Jurkat, Clone E6-1 (cell line): ENCODE measurements at regions not wholly inside any gene's neighbourhood (a gene's known extent, or its start where the extent isn't known, plus 50 kb on each side); places are given as distances from the start of the nearest gene placed in this dataset.
"Not testable (repeated sequence)": the region's sequence is repeated elsewhere in the genome, so short reads cannot be mapped to it uniquely, and the experiment has no call there.

Experiments used
- DNase-seq: peaks from one replicate; pipeline ENCODE4 v3.0.0-alpha.2; 2011; ENCODE audit warnings: low read depth, low spot score
- H3K4me3 ChIP-seq: 2 replicates; pipeline ENCODE4 v1.5.1; 2011; ENCODE audit warnings: mild to moderate bottlenecking, low read length, control low read depth, moderate library complexity

DNA sequence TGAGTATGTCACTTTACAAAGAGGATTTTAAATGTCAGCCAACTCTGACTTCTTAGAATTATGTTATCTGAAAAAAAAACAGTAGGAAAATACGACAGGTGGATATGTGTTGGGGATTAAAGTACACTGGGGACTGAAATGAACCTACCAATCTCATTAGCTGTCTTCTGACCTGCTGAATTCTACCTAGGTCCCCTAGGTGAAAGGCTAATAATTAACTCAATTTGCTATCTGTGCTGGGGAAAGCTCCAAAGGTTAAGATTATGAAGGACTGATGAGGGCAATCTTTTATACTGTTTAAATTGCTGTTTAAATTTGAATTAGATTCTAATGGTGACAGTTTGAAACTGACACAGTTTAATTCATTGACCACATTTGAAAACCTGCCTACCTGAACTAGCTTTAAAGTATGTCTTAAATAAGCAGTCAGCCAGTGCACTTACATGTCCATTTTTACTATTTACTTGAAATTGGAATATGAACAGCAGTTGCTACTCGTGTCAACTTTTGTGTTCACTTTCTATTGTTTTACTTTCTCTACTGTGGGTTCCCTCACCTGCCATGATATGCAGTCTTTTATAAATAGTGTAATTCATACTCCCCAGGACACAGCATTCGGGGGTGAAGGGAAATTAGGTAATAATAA, 977.3 kb downstream of the C4orf33 start:
- DNase-seq, result no peak

DNA sequence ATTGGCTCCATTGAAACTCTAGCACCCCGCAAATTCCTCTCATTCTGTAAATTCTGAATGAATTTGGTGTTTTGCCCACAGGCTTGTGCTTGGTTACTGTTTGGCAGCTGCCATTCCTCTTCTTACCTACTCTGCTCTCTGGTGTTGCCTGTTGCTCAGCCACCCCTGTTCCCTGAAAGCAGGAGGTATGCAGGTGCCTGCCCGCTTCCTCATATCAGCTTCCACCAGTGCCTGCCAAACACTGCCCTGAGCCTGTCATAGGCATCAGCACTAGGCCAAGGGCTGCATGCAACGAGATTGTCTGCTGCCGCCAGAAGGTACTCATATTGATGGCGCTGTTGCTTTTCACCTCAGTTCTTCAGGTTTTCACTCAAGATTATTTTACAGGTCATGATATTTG, 978.1 kb downstream of the C4orf33 start:
- DNase-seq, result no peak
- H3K4me3 ChIP-seq, result no peak overlapping the region

More for the DNA sequence above, 977.3 kb downstream of the C4orf33 start:
- no peak overlapping the region for H3K4me3 ChIP-seq

DNA sequence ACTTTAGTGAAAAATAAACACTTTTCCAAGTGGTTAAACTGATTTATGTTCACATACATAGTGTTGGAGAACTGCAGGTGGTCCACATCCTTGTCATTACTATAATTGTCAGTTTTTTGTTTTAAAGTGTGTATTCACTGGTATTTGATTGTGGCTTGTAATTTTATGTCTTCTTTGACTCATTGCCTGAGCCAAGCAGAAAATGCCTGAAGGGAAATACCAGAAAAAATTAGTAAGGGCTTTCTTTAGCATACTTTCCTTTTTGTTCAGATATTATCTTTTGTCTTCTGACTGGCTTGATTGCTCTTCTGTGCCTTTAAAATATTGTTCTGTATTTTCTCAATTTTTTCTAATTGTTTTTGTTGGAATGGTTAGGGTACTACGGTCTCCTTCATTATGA, 981.3 kb downstream of the C4orf33 start:
- DNase-seq, result no peak
- no peak overlapping the region for H3K4me3 ChIP-seq

DNA sequence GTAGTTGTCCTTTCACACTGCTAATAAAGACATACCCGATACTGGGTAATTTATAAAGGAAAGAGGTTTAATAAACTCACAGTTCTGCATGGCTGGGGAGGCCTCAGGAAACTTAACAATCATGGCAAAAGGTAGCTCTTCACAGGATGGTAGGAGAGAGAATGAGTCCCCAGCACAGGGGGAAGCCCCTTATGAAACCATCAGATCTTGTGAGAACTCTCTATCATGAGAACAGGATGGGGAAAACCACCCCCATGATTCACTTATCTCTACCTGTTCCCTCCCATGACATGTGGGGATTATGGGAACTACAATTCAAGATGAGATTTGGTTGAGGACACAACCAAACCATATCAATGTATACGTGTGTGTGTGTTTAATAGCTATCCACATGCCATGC, 983.1 kb downstream of the C4orf33 start:
- DNase-seq, H3K4me3 ChIP-seq: not testable (repeated sequence)

DNA sequence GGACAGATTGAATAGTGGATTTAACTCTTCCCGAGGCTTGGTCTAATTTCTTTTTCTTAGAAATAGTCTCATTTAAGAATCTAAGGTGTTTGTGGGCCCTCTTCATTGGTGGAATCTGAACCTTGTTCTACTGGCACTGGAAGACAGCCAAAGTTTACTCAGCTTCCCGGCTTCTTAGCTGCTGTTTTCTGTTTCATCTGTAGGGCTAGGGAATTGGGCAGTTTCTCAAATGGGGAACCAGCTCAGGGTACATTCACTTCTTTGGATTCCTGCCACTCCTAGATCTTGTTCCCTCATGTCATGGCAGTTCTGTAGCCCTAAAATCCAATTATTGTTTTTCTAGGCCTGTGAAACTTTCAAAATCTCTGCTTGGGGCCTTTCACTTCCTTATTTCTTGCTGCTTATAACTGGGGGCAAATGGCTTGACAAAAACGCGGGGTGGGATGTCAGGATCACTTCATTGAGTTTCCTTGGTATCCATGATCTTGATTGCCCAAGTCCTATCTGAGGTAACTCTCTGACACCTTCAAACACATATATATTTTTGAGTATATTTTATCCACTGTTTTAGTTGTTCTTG, 985.0 kb downstream of the C4orf33 start:
- no peak overlapping the region for H3K4me3 ChIP-seq

DNA sequence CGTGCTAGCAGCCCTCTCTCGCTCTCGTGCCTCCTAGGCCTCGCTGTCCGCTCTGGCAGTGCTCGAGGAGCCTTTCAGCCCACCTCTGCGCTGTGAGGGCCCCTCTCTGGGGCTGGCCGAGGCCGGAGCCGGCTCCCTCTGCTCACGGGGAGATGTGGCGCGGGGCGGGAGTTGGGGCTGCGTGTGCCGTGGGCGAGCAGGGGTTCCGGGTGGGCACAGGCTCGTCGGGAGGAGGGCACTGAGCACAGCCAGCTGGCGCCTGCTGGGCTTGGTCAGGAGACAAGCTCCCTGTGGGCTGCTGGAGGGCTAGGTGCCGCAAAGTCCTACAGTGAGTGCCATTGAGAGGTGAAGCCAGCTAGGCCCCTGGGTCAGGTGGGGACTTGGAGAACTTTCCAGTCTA, 994.5 kb downstream of the C4orf33 start:
- no peak overlapping the region for H3K4me3 ChIP-seq
- DNase-seq, result no peak

More for the DNA sequence above, 985.0 kb downstream of the C4orf33 start:
- no peak for DNase-seq

DNA sequence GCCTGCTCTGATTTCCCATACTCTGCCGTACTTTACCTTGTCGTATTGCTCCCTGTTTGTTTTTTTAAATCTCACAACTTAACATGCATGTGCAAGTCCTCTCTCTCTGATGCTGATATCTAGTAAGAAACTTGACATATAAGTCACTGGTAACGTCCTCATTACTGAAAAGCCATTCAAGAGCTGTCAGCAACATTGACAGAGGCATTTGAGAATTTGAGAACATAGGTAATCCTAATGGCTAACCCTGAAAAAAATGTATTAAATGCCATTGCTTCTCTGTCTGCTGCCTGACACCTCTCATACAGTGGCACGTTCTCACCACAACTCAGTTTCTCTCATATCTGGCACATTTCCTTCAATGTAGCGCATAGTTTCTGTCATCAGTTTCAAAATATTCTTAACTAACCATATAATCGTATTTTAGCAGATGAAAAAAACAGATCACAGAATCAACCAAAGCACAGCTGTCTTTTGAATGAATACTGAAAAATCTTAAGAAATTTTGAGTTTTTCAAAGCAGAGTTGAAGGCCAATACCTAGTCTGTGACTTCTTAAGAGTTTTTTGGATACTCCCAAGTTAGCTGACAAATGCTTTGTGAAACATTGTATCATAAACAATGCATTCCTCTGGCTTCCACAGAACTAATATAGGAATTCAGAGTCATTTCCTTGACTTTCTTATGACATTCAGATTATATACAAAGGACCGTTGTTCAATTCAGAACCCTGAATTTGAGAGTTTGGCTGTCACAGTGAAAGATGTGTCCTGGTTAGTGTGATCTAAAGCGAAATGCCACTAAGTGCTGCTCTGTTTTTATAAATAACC, 996.4 kb downstream of the C4orf33 start:
- H3K4me3 ChIP-seq, result no peak overlapping the region
- DNase-seq, result no peak

DNA sequence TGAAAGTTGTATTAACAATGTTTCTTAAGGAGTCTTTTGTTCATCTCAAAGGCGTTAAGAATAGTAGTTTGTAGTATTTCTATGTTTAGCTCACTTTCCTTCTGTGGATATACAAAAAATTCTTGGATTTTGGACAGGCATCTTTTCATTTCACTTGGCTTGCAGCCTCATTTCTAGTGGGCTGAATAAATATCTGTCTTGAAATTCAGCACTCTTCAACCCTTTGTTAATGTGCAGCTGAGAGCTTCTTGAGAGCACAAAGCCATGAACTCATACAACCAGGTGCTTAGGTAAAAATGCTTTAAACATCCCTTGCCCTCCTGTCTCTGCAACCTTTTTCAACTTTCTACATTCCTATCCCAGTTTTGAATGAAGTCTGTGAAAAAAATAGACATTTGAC, 1003.2 kb downstream of the C4orf33 start:
- no peak overlapping the region for H3K4me3 ChIP-seq
- DNase-seq, result no peak

DNA sequence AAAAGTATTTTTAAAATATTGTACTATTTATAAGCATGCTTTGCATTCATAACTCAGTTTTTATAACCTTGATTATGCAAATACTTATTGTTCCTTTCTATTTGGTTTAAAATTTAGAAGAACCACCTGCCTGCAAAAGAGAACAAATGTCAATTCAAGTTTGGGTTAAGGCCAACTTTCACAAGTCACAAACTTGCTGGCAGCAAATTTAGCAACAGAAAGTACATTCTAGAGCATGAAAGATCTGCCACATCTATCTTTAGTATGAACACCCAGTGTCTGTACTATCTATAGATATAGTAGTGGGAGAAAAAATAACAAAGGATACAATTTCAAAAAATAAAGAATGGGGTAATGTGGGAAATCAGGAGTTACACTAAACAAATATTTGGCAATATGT, 1014.2 kb downstream of the C4orf33 start:
- no peak overlapping the region for H3K4me3 ChIP-seq
- DNase-seq, result no peak

DNA sequence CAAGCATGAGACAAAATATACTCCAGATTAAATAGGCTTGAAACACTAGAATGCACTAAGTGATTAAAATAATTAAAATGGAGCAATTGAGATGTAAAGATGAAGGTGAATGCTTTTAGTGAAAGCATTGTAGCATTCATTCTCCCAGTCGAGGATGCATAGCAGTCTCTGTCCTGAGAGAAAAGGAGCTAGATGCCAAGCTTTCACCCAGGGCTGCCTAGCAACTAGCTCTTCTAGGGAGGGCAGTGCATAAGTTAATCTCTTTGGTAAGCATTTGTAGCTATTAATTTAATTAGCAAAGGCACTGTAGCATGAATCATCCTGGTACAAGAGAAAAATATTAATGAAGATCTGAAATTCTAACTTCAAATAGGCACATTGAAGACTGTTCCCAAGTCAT, 1014.8 kb downstream of the C4orf33 start:
- no peak for DNase-seq
- no peak overlapping the region for H3K4me3 ChIP-seq

DNA sequence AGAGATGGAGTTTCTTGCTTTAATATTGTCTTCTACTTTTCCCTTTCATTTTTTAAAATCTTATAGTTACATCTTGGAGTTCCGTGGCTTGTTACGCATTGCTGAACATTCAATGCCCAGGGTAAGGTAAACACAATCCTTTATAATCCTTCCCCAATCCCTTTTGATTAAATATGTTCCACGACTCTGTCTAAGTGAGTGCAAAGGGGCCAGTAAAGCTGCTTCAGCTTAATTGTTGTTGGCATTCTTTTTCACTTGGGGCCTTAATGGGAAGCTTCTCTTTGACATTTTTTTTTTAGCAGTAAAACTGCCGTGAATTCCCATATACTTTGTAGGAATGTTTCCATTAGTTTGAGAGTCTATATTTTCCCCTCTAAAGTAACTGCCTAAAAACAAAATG, 1028.1 kb downstream of the C4orf33 start:
- no peak for DNase-seq
- no peak overlapping the region for H3K4me3 ChIP-seq

DNA sequence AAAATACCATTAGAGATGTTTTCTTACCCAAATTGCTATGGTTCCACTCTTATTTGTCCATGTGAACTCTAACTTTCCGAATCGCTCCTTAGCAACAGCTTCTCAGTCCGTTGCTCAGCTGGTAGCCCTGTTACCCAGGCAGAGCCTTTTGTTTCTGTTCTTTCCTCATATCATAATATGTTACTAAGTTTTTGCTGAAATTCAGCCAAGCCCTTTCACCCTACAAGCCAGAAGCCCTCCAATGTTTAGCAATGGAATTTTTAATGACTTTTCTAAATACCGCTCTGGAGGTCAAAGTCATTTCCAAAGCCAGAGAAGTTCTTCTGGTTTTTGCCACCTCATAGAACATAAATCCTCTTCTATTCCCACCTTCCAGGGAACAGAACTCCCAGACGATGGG, 1029.5 kb downstream of the C4orf33 start:
- no peak overlapping the region for H3K4me3 ChIP-seq
- DNase-seq, result no peak

DNA sequence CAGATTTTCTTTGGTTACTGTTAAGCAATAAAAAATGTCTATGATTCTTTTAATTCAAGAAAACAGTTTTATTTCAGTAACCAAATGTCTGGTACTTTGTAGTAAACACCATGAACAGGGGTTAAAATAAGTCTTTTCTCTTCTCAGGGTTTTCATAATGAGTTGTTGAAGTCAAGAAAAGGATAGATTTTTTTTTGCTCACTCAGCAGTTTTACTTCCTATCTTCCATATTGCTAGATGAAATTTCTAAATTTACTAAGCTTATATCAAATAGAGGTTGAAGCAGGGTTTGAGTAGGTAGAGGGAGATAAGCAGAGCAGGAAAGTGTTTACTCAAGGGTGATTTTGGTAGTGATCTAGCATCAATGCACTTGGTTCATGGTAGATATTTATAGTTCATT, 1031.3 kb downstream of the C4orf33 start:
- H3K4me3 ChIP-seq, result no peak overlapping the region
- DNase-seq, result no peak

DNA sequence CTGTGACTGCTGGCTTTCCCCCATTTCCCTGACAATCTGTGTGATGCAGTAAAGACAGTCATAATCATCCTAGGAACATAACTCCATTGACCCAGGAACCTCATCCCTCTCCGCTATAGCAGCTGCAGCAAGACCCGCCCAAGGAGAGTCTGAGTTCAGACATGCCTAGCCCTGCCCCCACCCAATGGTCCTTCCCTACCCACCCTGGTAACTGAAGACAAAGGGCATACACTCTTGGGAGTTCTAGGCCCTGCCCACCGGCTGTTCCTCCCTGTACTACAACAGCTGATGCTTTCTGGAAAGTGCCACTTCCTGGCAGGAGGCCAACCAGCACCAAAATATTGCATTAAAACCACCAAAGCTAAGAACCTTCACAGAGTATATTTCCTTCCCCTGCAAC, 1035.6 kb downstream of the C4orf33 start:
- DNase-seq, result no peak
- no peak overlapping the region for H3K4me3 ChIP-seq

DNA sequence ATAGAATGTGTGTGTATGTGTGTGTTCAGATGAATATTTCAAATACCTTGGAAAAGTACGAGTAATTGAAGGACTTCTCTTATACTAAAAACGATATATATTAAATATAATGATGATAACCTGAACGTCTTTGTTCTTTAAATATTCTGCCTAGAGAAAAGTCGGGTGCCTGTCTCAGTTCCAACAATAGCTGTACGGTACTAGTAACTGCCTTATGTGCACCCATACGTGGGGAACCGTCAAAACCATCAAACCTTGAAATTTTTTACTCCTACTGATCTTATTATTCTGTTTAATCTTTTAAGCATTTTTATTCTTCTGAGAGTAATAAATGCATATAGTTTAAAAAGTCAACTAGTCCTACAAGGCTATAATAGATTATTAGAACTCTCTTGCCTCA, 1045.7 kb downstream of the C4orf33 start:
- no peak for DNase-seq
- no peak overlapping the region for H3K4me3 ChIP-seq

DNA sequence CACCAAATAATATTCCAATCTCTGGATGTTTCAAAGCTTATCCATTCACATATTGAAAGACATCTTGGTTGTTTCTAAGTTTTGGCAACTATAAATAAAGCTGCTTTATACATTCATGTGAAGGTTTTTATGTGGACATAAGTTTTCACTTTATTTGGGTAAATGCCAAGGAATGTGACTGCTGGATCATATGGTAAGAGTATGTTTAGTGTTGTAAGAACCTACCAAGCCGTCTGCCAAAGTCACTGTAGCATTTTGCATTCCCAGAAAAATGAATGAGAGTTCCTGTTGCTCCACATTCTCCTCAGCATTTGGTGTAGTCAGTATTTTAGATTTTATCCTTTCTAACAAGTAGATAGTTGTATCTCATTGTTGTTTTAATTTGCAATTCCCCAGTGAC, 1047.7 kb downstream of the C4orf33 start:
- no peak for DNase-seq
- no peak overlapping the region for H3K4me3 ChIP-seq

DNA sequence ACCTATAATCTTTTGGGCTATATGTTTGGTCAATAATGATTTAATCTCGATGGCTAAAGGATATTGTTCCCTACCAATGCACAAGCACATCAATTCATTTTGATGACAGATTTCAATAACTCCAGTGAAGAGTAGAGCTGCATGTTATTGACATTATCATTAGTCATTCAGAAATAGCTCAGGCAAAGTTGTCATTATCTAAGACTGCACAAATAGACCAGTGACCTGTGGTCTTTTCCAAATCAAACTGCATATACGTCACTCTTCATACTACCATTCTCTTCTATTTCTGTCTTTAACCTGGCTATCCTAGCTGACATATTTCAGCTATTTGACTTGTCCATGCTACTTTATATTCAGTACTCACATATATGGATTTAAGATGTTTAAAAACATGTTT, 1050.8 kb downstream of the C4orf33 start:
- H3K4me3 ChIP-seq, result no peak overlapping the region
- no peak for DNase-seq

DNA sequence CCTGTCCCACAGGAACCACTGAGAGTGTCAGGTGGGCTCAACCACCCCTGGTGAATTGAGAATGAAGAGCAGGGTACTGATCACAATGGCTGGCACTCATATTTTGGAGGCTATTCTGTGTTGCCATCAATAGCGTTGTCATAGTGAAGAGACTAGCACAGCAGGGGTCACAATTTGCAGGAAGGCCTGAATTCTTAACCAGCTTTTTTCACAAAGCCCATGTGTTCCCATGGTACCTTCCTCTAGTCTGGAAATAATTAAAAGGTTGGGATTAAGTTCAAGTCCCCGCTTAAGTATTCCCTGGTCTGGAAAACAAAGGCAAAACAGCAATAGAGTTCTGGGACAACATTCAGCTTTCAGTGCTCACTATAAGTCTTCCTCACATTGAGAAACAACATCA, 1051.7 kb downstream of the C4orf33 start:
- no peak for DNase-seq
- no peak overlapping the region for H3K4me3 ChIP-seq

DNA sequence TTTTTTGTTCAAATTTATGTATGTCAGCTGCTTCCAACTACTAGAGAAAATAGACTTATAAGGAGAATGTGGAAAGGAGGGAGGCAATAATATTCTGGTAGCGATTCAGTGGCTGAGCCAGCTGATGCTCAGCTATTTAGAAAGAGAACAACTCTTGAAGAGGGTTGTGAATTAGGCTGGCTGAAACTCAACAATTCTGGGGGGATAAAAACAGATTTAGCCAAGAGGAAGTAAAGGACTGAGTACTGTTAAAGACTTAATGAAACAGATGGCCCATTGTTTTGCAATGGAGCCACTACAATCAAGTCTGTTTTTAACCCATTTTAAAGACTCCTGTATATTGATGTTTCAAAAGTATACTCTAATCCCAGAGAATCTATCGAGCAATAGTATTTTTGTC, 1058.9 kb downstream of the C4orf33 start:
- H3K4me3 ChIP-seq, result no peak overlapping the region
- DNase-seq, result no peak

DNA sequence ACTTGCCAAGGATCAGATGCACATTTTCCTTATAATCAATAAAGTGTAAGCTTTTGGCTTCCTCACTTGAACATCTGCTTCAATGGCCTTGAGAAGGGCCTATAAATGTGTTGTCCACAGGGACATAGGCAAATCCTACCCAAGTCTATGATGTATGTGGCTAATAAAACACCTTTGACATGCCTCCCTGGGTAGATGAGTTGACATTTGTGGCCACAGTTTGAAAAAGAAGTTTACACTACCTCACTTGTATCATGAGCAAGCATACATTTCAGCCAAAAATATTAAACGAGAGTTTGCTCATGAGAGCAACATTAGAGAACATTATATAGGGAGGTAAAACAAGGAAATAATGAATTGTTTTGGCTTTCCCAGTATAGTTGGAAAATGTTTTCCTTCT, 1067.7 kb downstream of the C4orf33 start:
- DNase-seq, result no peak
- H3K4me3 ChIP-seq, result no peak overlapping the region

DNA sequence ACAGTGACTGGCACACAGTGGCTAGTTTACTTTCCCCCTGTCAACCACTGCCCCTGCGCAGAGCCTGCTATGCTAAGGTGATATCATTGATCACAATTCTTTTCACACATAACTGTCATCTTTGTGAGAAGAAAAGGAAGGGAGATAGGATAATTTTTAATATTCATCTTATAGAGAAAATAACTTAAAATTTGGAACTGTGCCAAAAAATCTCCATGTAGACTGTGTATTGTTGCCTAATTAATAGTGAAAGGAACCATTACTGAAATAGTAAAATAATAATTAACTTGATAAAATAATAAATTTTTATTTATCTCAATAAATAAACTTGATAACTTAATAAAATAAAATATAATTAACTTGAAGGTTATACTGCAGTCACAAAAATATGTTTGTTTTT, 1069.4 kb downstream of the C4orf33 start:
- DNase-seq, result no peak
- H3K4me3 ChIP-seq, result no peak overlapping the region
